Endothelial cell of umbilical vein (primary cell): ENCODE measurements at regions not wholly inside any gene's neighbourhood (a gene's known extent, or its start where the extent isn't known, plus 50 kb on each side); places are given as distances from the start of the nearest gene placed in this dataset.

ENCODE experiments used
- BruUV-seq: library from RNA; stranded (reverse); fragments of 400-500 nt; replicated peaks from 2 replicates; lab custom pipeline; 2021; lab: Mats Ljungman, UMichigan
- CTCF ChIA-PET: fragments of 300-600, 350-600 bp; sonication (Branson Sonifier 250); formaldehyde crosslinking; loops from one replicate; lab custom pipeline; 2021; ENCODE audit warnings: antibody characterized with exemption, inconsistent platforms; lab: Charles Lee
- POLR2A ChIA-PET: fragments of 300-600, 350-600 bp; sonication (Branson Sonifier 250); formaldehyde crosslinking; loops from one replicate; lab custom pipeline; 2021; ENCODE audit warnings: antibody characterized with exemption, inconsistent platforms; lab: Charles Lee
- DNase-seq: peaks from one replicate; pipeline ENCODE4 v3.0.0-alpha.2; 2011; ENCODE audit warnings: low read depth, low spot score
- FAIRE-seq: peaks from 2 replicates; lab custom pipeline; 2011; peaks lifted over from hg19 to GRCh38; lab: Jason Lieb, UNC
- H2AFZ ChIP-seq: 2 replicates; pipeline ENCODE4 v1.6.0; 2012; ENCODE audit warnings: low read depth, low read length, control low read depth, inconsistent platforms
- H3K27ac ChIP-seq: 2 replicates; pipeline ENCODE4 v1.5.1; 2011; ENCODE audit warnings: low read depth, mild to moderate bottlenecking, control low read depth, low read length, moderate library complexity; ENCODE audit not compliant: insufficient read depth
- H3K27me3 ChIP-seq, 2 experiments: 2 replicates each; pipeline versions ENCODE4 v1.6.0 to v1.6.1; 2011; ENCODE audit warnings: low read length in 2 of 2, mixed read lengths in 1 of 2; ENCODE audit not compliant: control insufficient read depth in 2 of 2, insufficient read depth in 2 of 2
- H3K36me3 ChIP-seq, 2 experiments: 2 replicates in 1 of 2; 3 replicates in 1 of 2; pipeline ENCODE4 v1.5.1; 2011; ENCODE audit warnings: low read length in 2 of 2, mild to moderate bottlenecking in 1 of 2, moderate library complexity in 1 of 2; ENCODE audit not compliant: control insufficient read depth in 2 of 2, insufficient read depth in 2 of 2; ENCODE audit errors: extremely low read depth in 1 of 2
- H3K4me1 ChIP-seq: 3 replicates; pipeline ENCODE4 v1.5.1; 2011; ENCODE audit warnings: mild to moderate bottlenecking, low read length; ENCODE audit not compliant: control insufficient read depth, insufficient read depth; ENCODE audit errors: extremely low read depth
- H3K4me2 ChIP-seq: 2 replicates; pipeline ENCODE4 v1.6.1; 2011; ENCODE audit warnings: low read length, control low read depth, mixed read lengths; ENCODE audit not compliant: insufficient read depth
- H3K4me3 ChIP-seq, 3 experiments: fragments of 200-600 bp in 1 of 3; sonication (generic), shearing (Covaris generic) in 1 of 3; replicated peaks in 1 of 3; 2 replicates each; pipeline ENCODE4 v1.5.1; 2011 to 2016; ENCODE audit warnings: control low read depth in 3 of 3, low read length in 3 of 3, mild to moderate bottlenecking in 2 of 3, inconsistent platforms in 1 of 3, low read depth in 1 of 3, moderate library complexity in 1 of 3; ENCODE audit not compliant: insufficient read depth in 1 of 3
- H3K79me2 ChIP-seq: 2 replicates; pipeline ENCODE4 v1.6.0; 2012; ENCODE audit warnings: low read length, inconsistent platforms; ENCODE audit not compliant: control insufficient read depth, insufficient read depth
- H3K9ac ChIP-seq: replicated peaks from 2 replicates; pipeline ENCODE3; 2011; ENCODE audit warnings: low read length, control low read depth; ENCODE audit not compliant: insufficient read depth; ENCODE audit errors: extremely low read depth
- H3K9me1 ChIP-seq: replicated peaks from 3 replicates; pipeline ENCODE4 v1.6.0; 2011; ENCODE audit warnings: mild to moderate bottlenecking, low read length; ENCODE audit not compliant: control insufficient read depth, insufficient read depth; ENCODE audit errors: extremely low read depth
- H3K9me3 ChIP-seq: replicated peaks from 2 replicates; pipeline ENCODE4 v1.5.1; 2012; ENCODE audit warnings: low read length, inconsistent platforms; ENCODE audit not compliant: control insufficient read depth, insufficient read depth
- H4K20me1 ChIP-seq: replicated peaks from 2 replicates; pipeline ENCODE3; 2011; ENCODE audit warnings: mild to moderate bottlenecking, low read length; ENCODE audit not compliant: control insufficient read depth, insufficient read depth; ENCODE audit errors: extremely low read depth
- EZH2 ChIP-seq: IDR thresholded peaks from 2 replicates; pipeline ENCODE4 v1.6.1; 2012; ENCODE audit warnings: borderline replicate concordance, low read depth, mild to moderate bottlenecking, moderate library complexity, low read length, inconsistent platforms; ENCODE audit not compliant: severe bottlenecking
- FOS ChIP-seq: IDR thresholded peaks from 2 replicates; pipeline ENCODE4 v1.6.1; 2011; ENCODE audit warnings: mild to moderate bottlenecking, low read length, moderate library complexity, borderline replicate concordance; ENCODE audit not compliant: insufficient read depth
- GATA2 ChIP-seq: IDR thresholded peaks from 2 replicates; pipeline ENCODE4 v1.7.0; 2011; ENCODE audit warnings: low read depth, mild to moderate bottlenecking, moderate library complexity, mixed read lengths, low read length; ENCODE audit not compliant: insufficient read length, insufficient read depth
- JUN ChIP-seq: IDR thresholded peaks from 2 replicates; pipeline ENCODE4 v1.6.1; 2011; ENCODE audit warnings: borderline replicate concordance, low read depth; ENCODE audit not compliant: insufficient read length, insufficient read depth
- MYC ChIP-seq: IDR thresholded peaks from one replicate; pipeline ENCODE4 v1.6.1; 2011; ENCODE audit warnings: mild to moderate bottlenecking, low read depth, low read length
- POLR2A ChIP-seq: IDR thresholded peaks from 2 replicates; pipeline ENCODE4 v1.6.1; 2012; ENCODE audit warnings: low read depth, mild to moderate bottlenecking, control low read depth, low read length
- POLR2AphosphoS5 ChIP-seq: IDR thresholded peaks from 2 replicates; pipeline ENCODE4 v1.6.1; 2012; ENCODE audit warnings: low read depth, mild to moderate bottlenecking, control low read depth, low read length, moderate library complexity; ENCODE audit not compliant: insufficient read depth
- dilution Hi-C: fragments of 300-500 bp; cut with MboI; formaldehyde crosslinking; loops from one replicate; pipeline ENCODE4 v1.15.0; 2019; ENCODE audit warnings: low sequenced_read_pairs; ENCODE audit not compliant: extremely low pct_ligation_motif_present
- intact Hi-C: fragments of 100-400 bp; cut with micrococcal nuclease; formaldehyde crosslinking; loops from one replicate; pipeline ENCODE4 v1.10.0; 2022
- TF ChIP-seq, protein P1 (sequence below), 2 donors: IDR thresholded peaks; 1 replicate in 1 of 2; 2 replicates in 1 of 2; pipeline ENCODE4 v1.5.1; 2011; ENCODE audit warnings: low read length in 2 of 2, mild to moderate bottlenecking in 2 of 2, moderate library complexity in 2 of 2, control low read depth in 1 of 2, inconsistent platforms in 1 of 2, low read depth in 1 of 2; ENCODE audit not compliant: insufficient read depth in 1 of 2; ENCODE audit errors: extremely low read depth in 1 of 2
- TF ChIP-seq, protein P2 (sequence below): IDR thresholded peaks from 2 replicates; pipeline ENCODE4 v1.6.1; 2011; ENCODE audit not compliant: insufficient read depth, insufficient read length

DNA sequence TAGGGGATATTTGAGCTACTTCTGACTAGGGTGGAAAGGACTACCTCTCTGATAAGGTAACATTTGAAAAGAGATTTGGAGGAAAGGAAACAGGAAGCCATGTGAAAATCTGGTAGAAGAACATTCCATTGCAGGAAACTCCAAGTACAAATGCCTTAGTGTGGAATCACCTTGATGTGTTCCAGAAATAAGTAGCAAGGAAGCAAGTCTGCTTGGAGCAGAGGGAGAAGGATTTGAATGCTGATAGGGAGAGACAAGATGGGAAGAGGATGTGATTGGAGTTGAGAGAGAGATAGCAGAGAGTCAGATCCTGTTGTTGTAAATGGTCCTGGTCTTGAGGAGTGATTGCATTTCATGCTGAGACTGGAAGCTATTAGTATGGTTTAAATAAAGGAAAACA is 335.1 kb upstream of the DCBLD2 start:
- FAIRE-seq (no peak), DNase-seq (no peak)
- H3K4me1 ChIP-seq = peaks cover 3% of the 10 kb centered on the region
- no peak overlapping the region for H3K4me2 ChIP-seq
- no peaks in the 10 kb centered on the region for H3K27me3 ChIP-seq
- dilution Hi-C loops (no loop called here), intact Hi-C loops (no loop called here)
- H2AFZ ChIP-seq = no peak overlapping the region
- no peaks in the 10 kb centered on the region for H3K79me2 ChIP-seq
- ChIA-PET POLR2A (no interaction called here), CTCF (interaction anchor here (1.4 kb wide), 1 partner anchor 9 kb away, joined by 3 read pairs; no protein-coding TSS in a partner anchor)
- H3K36me3 ChIP-seq = no peaks in the 10 kb centered on the region
- no peaks in the 10 kb centered on the region for H3K9me3 ChIP-seq
- no peaks in the 10 kb centered on the region for H4K20me1 ChIP-seq
- H3K4me3 ChIP-seq = no peak overlapping the region
- H3K27ac ChIP-seq = no peak overlapping the region
- H3K9me1 ChIP-seq = no peaks in the 10 kb centered on the region
- no peak overlapping the region for H3K9ac ChIP-seq
- TF ChIP-seq FOS (no peak), POLR2AphosphoS5 (no peak), JUN (no peak), MYC (no peak), POLR2A (no peak), EZH2 (no peak), GATA2 (no peak)
- TF ChIP-seq, protein P1, sequence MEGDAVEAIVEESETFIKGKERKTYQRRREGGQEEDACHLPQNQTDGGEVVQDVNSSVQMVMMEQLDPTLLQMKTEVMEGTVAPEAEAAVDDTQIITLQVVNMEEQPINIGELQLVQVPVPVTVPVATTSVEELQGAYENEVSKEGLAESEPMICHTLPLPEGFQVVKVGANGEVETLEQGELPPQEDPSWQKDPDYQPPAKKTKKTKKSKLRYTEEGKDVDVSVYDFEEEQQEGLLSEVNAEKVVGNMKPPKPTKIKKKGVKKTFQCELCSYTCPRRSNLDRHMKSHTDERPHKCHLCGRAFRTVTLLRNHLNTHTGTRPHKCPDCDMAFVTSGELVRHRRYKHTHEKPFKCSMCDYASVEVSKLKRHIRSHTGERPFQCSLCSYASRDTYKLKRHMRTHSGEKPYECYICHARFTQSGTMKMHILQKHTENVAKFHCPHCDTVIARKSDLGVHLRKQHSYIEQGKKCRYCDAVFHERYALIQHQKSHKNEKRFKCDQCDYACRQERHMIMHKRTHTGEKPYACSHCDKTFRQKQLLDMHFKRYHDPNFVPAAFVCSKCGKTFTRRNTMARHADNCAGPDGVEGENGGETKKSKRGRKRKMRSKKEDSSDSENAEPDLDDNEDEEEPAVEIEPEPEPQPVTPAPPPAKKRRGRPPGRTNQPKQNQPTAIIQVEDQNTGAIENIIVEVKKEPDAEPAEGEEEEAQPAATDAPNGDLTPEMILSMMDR (IDR thresholded peaks at IDR 0.05; ENCODE audit: extremely low read depth in 1 of 2, insufficient read depth in 1 of 2, low read depth in 1 of 2, low read length in 2 of 2) = no peak
- TF ChIP-seq, protein P2, sequence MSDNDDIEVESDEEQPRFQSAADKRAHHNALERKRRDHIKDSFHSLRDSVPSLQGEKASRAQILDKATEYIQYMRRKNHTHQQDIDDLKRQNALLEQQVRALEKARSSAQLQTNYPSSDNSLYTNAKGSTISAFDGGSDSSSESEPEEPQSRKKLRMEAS = no peak
- BruUV-seq = no TSS peak
